ENCODE measurements at regions not wholly inside any gene's neighbourhood (a gene's known extent, or its start where the extent isn't known, plus 50 kb on each side); places are given as distances from the start of the nearest gene placed in this dataset.

DNA sequence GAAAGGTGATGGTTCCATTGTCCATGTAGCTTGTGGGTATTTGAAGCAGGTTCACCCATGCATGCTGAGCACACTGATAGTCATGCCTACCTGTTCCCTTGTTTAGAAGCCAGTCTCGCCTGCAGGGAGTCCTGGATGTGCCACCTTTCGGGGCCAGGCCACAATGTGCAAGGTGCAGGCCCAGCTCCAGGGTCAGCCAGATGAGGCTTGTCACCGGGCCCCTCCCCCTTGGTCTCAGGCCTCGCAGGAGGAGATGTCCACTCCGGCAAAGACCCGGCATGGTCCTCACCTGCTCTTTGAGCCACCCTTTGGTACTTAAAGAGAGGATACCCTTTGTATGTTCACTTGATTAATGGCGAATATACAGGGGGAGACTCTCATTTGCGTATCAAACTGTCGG lies 140.4 kb upstream of the RTL1 start:
- DNase-seq (ENCODE audit: extremely low read depth in 1 of 2, low read depth in 1 of 2): no peak

DNA sequence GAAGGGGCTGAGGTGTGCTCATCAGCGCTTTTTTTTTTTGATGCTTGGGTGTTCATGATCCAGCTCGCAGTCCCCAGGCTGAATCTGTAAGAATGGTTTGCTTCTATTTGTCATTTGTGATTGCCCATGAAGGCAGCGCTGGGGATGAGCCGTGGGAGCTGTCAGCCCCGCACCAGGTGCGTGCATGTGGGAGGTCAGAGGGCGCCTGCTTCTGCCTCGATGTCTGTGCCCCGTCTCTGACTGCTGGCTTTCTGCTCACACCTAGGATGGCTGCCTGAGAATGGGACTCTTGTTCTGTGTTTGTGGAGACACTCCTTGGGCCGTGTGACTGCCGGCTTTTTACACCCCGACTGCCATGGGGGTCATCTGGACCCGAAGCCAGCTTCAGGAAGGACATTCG lies 141.2 kb upstream of the RTL1 start:
- no peak for DNase-seq (ENCODE audit: extremely low read depth in 1 of 2, low read depth in 1 of 2)

DNA sequence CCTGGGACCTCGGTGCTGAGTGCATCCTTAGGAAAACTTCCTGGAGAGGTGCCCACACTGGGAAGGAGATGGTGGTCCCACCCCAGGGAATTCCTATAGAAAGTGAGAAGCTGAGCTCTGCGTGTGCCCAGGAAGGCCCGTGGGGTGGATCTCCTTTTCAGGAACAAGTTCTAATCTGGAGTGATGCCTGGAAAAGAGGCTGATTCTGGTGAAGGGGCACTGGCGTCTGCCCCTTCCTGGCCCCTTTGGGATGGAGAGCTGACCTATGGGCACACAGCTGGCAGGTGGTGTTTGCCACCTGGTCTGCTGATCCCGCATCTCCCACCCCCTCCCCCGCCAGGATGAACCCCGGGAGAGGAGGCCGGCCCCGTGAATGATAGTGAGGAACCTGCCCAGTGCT lies 142.0 kb upstream of the RTL1 start:
- no peak for DNase-seq (ENCODE audit: extremely low read depth in 1 of 2, low read depth in 1 of 2)

DNA sequence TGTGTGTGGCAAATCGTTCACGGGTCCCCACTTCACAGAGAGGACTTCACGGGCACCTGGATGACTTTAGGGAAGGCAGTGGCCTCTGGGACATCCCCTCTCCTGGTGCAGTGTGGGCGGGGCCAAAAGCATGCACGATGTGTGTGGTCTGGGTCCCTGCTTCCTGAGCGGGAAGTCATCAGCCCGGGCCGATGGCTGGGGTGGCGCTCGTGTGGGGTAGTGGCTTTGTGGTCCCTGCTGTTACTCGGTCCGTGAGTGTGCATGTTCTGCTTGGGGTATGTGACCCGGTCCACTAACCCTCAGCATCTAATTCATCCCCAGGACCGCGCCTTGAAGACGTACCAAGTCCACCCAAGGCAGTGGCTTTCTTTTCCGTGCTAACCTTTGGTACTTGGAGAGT lies 142.5 kb upstream of the RTL1 start:
- DNase-seq (ENCODE audit: extremely low read depth in 1 of 2, low read depth in 1 of 2): no peak

DNA sequence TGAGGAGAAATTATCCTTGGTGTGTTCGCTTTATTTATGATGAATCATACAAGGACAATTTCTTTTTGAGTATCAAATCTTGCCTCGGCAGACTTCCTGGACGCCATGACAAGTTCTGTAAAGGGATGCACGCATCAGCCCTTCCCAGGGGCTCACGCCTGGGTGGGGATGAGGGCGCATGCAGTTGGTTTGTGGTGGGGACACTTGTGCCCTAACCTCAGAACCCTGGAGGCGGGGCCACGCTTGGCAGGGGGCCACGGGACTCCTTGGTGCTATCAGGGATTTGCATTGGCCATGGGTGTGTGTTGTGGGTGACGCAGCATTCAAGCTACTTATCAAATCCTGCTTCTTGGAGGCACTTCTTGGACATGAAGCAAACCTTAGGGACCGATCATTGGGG lies 143.8 kb upstream of the RTL1 start:
- no peak for DNase-seq (ENCODE audit: extremely low read depth in 1 of 2, low read depth in 1 of 2)

DNA sequence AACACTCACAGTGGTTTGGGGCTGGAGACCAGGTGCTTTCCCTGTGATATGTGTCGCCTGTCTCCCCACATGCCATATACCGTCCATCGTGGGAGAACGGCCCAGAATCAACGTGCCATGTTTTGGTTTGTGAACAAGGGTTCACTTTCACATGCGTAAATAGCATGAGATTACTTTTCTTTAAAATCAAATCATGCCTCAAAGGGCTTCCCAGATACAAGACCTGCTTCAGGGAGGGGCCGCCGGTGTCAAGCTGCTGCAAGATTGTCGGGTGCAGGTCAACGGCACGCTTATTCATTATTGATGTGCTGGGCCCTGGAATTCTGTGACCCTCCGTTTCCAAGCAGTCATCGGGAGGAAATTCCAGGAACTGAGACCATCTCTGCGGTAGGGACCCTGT lies 145.2 kb upstream of the RTL1 start:
- DNase-seq (ENCODE audit: extremely low read depth in 1 of 2, low read depth in 1 of 2): no peak

DNA sequence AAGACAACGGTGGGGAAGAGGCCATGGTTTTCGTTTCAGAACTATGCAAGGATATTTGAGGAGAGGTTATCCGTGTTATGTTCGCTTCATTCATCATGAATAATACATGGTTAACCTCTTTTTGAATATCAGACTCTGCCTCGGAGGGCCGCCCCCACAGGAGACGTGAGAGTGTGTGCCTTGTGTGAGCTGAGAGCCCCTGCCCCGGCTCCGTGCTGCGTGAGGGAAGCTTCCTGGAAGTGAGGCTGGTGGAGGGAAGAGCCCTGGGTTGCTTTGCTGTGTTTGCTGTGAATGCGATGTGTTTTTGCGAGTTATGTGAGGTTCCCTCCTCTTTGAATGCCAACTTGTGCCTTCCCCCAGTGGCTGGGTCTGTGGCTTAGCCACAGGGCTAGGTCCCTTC lies 146.0 kb upstream of the RTL1 start:
- DNase-seq (ENCODE audit: extremely low read depth in 1 of 2, low read depth in 1 of 2): no peak

DNA sequence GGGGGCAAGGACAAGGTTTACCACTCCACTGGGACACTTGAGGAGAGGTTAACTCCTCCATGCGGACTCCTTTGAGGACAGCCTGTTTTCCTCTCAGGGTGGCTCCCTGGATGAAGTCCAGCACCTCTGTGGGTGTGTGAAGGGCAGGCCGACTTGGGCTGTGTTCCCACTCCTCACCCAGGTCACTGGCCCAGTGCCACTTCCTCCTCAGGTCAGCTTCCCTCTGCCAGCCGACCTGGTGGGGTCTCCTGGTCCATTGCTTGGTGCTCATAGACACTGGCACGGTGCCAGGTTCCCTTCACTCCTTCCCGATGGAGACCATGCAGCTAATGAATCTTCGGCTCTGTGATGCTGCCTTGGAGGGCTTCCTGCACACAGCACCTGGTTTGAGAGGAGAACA lies 146.4 kb upstream of the RTL1 start:
- DNase-seq (ENCODE audit: extremely low read depth in 1 of 2, low read depth in 1 of 2): no peak

DNA sequence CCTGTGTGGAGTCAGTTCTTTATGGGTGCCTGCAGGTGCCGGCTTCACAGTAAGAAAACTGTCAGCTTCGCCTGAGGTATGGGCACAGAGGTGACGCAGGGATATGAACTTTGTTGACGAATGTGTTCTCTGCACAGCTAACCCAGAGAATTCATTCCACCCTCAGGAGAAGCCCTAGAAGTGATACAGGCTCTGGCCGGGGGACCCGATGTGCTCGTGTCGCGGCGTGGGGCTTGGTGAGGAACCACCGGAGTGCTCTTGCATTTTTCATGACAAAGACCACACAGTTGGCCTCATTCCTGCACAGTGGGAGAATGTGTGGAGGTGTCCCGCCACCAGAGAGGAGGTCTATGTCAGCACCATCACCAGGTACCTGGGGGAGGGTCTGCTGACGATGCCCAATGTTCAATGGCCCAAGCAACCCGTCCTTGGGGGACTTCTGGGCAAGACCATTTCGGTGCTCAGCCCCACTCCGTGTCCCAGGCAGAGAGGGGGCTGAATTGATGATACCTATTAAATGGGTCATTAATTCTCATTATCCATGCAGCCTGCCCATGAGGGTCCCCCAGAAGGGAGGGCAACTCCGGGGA lies 147.5 kb upstream of the RTL1 start:
- no peak for DNase-seq (ENCODE audit: extremely low read depth in 1 of 2, low read depth in 1 of 2)

DNA sequence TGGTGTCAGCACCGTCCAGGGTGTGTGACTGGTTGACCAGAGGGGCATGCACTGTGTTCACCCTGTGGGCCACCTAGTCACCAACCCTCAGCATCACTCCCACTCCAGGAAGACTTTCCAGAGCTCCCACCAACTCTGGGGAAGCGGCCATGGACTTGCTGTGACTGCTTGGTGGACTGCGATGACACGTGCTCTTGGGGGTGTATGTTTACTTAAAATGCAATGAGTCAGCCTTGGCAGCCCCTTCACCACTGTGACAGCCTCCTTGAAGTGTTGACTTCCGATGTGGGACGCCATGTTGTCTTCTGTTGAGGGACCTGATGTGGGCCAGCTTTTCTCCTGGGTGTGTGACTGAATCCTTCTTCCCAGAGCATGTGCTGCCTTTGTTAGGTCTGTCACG lies 151.1 kb upstream of the RTL1 start:
- DNase-seq (ENCODE audit: extremely low read depth in 1 of 2, low read depth in 1 of 2): no peak

DNA sequence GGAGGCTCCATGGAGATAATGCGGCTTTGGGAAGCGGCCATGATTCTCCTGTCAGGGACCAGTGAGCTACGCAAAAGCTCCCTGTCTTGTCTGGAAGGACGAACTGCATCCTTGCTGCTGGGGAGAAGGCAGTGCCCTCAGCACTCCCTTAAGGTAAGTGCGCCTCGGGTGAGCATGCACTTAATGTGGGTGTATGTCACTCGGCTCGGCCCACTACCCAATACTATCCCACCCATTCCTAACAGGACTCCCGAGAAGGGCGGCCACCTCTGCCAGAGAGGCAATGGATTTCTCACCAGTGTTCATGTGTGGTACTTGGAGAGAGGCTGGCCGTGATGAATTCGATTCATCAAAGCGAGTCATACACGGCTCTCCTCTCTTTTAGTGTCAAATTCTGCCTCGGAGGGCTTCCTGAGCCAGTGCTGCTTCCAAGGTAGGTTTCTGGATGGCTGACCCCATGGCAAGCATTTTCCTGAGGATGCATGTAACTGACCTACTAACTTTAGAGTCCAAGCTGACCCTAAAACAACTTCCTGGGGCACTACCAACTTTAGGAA lies 151.7 kb upstream of the RTL1 start:
- no peak for DNase-seq (ENCODE audit: extremely low read depth in 1 of 2, low read depth in 1 of 2)

DNA sequence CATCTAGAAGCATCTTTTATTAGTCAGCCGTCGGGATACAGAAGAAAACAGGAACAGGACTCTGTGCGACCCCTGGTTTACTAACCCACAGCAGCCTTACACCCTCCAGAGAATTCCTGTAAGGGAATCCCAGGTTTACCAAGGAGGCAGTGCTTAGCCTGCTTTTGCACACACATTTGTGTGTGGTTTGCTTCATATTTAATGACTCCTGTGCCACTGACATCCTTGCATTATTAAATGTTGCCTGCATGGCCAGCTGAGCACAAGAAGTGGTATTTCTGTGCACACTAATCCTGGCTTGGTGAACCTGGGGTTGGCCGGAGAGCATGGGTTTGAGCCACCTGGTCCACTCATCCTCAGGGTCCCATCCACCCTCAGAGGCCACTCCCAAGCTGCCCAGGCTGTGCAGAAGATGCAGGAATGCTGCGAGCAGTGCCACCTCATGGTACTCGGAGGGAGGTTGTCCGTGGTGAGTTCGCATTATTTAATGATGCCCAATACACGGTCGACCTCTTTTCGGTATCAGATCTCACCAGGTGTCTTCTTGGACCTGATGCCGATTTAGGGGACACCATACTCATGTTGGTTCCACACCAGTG lies 152.4 kb upstream of the RTL1 start:
- no peak for DNase-seq (ENCODE audit: extremely low read depth in 1 of 2, low read depth in 1 of 2)

DNA sequence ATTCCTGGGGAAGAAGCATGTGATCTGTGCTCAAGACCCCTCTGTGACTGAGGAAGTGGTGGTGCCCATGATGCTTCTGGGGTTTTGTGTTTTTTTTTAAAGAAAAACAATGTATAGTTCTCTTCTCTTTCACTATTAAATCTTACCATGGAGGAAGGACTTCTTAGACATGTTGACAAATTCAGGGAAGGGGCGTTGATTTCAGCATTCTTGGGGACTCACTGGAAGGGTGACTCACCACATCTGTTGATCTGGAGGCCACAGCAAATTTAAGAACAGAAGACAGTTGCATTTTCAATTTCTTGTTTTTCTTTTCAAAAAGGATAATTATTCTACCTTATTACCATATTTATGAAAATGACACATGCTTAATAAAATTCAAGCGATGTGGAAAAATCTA lies 152.9 kb upstream of the RTL1 start:
- DNase-seq (ENCODE audit: extremely low read depth in 1 of 2, low read depth in 1 of 2): no peak

DNA sequence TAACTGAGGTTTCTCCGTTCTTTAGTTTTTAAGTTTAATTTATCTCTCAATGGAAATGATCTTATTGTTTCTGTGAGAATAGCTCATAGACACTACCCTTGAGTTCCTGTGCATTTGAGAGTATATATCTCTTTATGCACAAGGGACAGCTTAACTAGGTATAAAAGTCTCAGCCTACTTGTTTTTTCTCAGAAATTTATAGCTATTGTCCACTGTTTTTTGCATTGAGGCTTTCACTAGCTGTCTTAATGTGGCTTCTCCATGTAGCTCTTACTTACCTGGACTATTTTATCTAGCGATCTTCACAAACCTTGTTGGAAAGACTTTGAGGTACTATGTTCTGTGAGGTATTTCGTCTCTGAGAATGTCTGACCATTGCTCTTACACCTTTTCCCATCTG lies 153.9 kb upstream of the RTL1 start:
- no peak for DNase-seq (ENCODE audit: extremely low read depth in 1 of 2, low read depth in 1 of 2)

DNA sequence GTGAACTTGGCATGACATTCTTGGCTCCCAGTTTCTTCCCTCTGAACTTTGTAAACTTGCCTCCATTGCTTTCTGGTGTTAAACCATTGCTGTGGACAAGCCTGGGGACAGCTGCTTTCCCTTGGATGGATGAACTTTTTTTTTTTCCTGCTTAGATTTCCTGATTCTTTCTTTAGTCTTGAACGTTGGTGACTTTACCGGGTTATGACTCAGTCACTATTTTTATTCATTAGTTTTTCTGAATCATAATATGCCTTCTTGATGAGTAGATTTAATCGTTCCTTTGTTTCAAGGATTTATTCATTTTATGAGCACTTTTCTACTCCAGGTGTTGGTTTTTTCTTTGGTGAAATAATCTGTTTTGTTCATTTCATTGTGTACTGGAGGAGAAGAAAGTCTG lies 155.0 kb upstream of the RTL1 start:
- DNase-seq (ENCODE audit: extremely low read depth in 1 of 2, low read depth in 1 of 2): no peak

DNA sequence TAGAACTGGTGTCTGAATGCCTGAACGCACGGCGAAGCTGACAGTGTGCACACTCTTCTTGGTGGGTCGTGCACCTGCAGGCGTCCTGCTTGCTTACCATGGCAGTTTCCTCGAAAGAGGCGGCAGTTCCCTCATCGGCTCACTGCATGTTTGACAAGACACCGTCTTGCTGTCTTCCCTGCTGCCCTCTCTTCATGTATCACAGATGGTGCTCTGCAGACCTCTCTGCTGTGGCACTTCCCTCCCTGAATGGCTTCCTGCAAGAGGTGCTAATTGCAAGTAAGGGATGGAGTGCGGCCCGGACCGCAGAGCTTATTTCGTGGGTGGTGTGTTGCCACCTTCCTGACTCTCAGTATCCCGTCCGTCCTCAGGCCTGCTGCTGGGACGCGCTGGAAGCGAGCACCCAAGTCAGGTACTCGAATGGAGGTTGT lies 156.7 kb upstream of the RTL1 start:
- no peak for DNase-seq (ENCODE audit: extremely low read depth in 1 of 2, low read depth in 1 of 2)

DNA sequence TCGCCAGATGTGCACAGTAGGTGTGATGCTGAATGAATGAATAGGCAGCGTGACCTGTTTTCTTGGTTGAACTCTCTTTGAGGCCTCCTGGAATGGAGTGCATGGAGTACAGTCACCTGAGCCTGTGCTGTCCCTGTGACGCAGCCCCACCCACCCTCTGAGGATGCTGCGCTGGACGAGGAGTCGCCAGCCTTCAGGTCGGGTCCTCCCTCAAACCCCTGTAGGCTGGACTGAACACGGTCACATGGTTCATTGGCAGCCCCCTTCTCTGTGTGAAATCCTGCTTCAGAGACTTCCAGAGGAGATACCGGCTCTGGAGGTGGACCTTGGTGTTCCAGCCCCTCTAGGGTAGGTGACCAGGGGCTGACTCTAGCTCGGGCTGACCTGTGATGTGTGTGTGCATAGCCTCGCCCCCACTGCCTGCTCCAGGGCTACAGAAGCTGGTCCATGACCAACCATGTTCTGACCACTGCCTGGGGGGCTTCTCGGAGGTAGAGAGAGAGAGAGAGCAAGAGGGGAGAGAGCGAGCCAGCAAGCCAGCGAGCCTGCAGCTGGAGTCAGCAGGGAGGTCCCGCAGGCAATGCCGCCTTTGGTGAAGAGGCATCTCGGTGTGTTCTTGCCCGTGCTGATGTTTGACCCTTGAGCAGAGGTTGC lies 158.0 kb upstream of the RTL1 start:
- DNase-seq (ENCODE audit: extremely low read depth in 1 of 2, low read depth in 1 of 2): no peak

DNA sequence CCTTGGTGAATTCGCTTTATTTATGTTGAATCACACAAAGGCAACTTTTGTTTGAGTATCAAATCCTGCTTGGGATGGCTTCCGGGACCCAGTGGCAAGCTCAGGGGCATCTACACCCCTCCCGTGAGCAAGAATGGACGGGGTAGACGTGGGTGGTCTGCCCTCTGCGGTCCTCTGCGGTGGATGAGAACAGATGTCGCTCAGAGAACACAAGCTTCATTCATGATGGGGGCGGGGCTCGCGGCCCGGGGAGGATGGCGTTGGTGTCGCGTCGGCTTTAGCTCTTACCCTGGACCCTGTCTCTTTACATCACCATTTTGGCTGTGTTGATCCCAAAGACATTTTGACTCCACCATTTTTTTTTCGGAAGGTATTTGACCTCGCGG lies 158.5 kb upstream of the RTL1 start:
- DNase-seq (ENCODE audit: extremely low read depth in 1 of 2, low read depth in 1 of 2): no peak

DNA sequence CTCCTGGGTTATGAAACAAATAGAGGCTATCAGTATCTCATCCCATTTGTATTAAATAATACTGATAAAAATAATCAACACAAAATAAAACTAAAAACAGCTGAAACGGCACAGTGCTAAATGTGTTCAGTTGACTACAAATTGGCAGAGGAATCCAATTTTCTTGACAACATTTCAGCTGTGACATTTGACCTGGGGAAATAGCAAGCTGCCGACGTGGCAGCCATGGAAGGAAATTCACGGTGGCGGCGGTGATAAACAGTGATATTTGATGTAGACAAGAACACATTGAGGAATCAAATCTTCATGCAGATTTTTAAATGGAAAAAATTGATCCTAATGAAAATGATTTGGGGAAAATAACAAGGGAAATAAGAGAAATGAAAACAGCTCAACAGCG lies 159.1 kb upstream of the RTL1 start:
- DNase-seq (ENCODE audit: extremely low read depth in 1 of 2, low read depth in 1 of 2): no peak

DNA sequence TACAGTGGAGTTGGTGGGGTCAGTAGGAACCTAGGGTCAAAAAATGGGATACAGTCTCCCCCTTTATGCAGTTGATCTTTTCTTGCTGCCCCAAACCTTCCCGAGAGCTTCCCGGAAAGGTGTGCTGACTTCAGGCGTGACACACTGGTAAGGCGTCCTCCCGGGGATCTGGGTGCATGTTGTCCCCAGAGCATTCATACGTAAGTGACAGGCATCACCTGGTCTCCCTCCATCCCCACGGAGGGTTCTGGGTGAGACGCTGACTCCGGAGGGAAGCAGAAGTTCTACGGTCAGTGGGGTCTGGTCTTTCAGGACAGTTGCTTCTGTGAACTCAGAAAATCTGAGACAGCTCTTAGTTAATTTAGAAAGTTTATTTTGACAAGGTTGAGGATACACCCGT lies 159.6 kb upstream of the RTL1 start:
- DNase-seq (ENCODE audit: extremely low read depth in 1 of 2, low read depth in 1 of 2): no peak

DNA sequence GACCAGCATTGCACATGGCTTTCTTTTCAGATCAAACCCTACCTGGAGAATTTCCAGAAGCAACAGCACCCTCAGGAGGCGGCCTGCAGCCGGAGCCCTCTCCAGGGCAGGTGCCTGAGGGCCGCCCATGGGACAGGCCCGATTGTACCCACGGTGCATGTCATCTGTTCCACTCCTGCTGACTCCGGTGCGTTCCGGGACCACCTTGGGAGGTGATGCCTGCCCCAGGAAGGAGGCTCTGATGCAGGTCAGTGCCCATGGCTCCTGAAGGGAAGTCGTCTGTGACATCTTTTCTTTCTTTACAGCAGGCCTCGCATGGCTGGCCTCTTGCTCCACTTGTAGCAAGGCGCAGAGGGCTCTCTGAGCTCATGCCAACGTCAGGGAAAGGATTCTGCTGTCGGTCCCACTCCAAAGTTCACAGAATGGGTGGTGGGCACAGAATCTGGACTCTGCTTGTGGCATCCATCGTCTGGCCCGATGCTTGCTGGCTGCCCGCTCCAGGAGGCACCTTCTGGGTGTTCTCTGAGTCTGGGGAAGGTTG lies 160.7 kb upstream of the RTL1 start:
- DNase-seq (ENCODE audit: extremely low read depth in 1 of 2, low read depth in 1 of 2): no peak

DNA sequence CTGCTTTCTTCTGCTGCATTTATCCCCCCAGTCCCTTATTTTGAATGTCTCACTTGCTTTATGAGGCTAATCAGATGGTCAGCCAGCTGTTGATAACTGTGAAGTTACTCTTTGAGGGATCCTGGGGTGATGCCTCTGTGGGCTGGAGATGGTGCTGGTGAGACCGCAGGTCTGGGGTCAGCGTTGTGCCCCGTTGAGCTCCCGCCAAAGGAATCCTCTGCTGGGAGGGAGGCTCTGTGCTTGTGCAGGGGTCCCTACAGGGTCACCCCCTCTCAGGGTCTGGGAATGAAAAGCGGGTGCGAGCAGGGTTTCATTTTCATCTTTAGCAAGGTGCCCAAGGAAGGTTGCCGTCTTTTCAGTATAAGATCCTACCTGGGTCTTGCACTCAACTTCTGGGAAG lies 161.2 kb upstream of the RTL1 start:
- DNase-seq (ENCODE audit: extremely low read depth in 1 of 2, low read depth in 1 of 2): no peak
